ENCODE measurements at regions not wholly inside any gene's neighbourhood (a gene's known extent, or its start where the extent isn't known, plus 50 kb on each side); places are given as distances from the start of the nearest gene placed in this dataset.

GRCh38 chr7:106552645-106553445 is 108.1 kb downstream of the CCDC71L start:
- no peaks in the 10 kb centered on the region for H3K36me3 ChIP-seq (ENCODE audit: control insufficient read depth, insufficient read depth, low read length)
- H3K27me3 ChIP-seq (ENCODE audit: control insufficient read depth, insufficient read depth, low read length), result no peaks in the 10 kb centered on the region
- H3K9me3 ChIP-seq (ENCODE audit: control insufficient read depth, low read length), result no peaks in the 10 kb centered on the region
- no peaks in the 10 kb centered on the region for H3K4me1 ChIP-seq (ENCODE audit: control insufficient read depth, insufficient read depth, low read length)
- no peak overlapping the region for H3K4me3 ChIP-seq (ENCODE audit: low read length)
- H3K9ac ChIP-seq (ENCODE audit: low read length), result no peak overlapping the region

GRCh38 chr7:106551936-106552335 is 109.0 kb downstream of the CCDC71L start:
- Histone ChIP-seq H3K4me3 (ENCODE audit: low read length) (no peak overlapping the region), H3K9me3 (ENCODE audit: control insufficient read depth, low read length) (no peaks in the 10 kb centered on the region), H3K27me3 (ENCODE audit: control insufficient read depth, insufficient read depth, low read length) (no peaks in the 10 kb centered on the region), H3K9ac (ENCODE audit: low read length) (no peak overlapping the region), H3K36me3 (ENCODE audit: control insufficient read depth, insufficient read depth, low read length) (no peaks in the 10 kb centered on the region), H3K4me1 (ENCODE audit: control insufficient read depth, insufficient read depth, low read length) (no peaks in the 10 kb centered on the region)

GRCh38 chr7:106548491-106548890 is 112.5 kb downstream of the CCDC71L start:
- no peak overlapping the region for H3K4me3 ChIP-seq (ENCODE audit: low read length)
- H3K4me1 ChIP-seq (ENCODE audit: control insufficient read depth, insufficient read depth, low read length), result no peaks in the 10 kb centered on the region
- no peak overlapping the region for H3K9ac ChIP-seq (ENCODE audit: low read length)
- no peaks in the 10 kb centered on the region for H3K27me3 ChIP-seq (ENCODE audit: control insufficient read depth, insufficient read depth, low read length)
- H3K9me3 ChIP-seq (ENCODE audit: control insufficient read depth, low read length), result no peaks in the 10 kb centered on the region
- no peaks in the 10 kb centered on the region for H3K36me3 ChIP-seq (ENCODE audit: control insufficient read depth, insufficient read depth, low read length)

- Histone ChIP-seq H3K9me3 (ENCODE audit: control insufficient read depth, low read length) (no peaks in the 10 kb centered on the region), H3K36me3 (ENCODE audit: control insufficient read depth, insufficient read depth, low read length) (no peaks in the 10 kb centered on the region), H3K9ac (ENCODE audit: low read length) (no peak overlapping the region), H3K4me1 (ENCODE audit: control insufficient read depth, insufficient read depth, low read length) (no peaks in the 10 kb centered on the region), H3K27me3 (ENCODE audit: control insufficient read depth, insufficient read depth, low read length) (no peaks in the 10 kb centered on the region), H3K4me3 (ENCODE audit: low read length) (no peak overlapping the region)
These were observed 115.7 kb downstream of the CCDC71L start for GRCh38 chr7:106545275-106545674.

- no peaks in the 10 kb centered on the region for H3K4me1 ChIP-seq (ENCODE audit: control insufficient read depth, insufficient read depth, low read length)
- H3K27me3 ChIP-seq (ENCODE audit: control insufficient read depth, insufficient read depth, low read length), result no peaks in the 10 kb centered on the region
- no peak overlapping the region for H3K4me3 ChIP-seq (ENCODE audit: low read length)
- no peaks in the 10 kb centered on the region for H3K9me3 ChIP-seq (ENCODE audit: control insufficient read depth, low read length)
- no peak overlapping the region for H3K9ac ChIP-seq (ENCODE audit: low read length)
- H3K36me3 ChIP-seq (ENCODE audit: control insufficient read depth, insufficient read depth, low read length), result no peaks in the 10 kb centered on the region
These were observed 117.7 kb downstream of the CCDC71L start for GRCh38 chr7:106543221-106543757.

GRCh38 chr7:106542550-106543220 is 118.3 kb downstream of the CCDC71L start:
- H3K9me3 ChIP-seq (ENCODE audit: control insufficient read depth, low read length), result no peaks in the 10 kb centered on the region
- no peak overlapping the region for H3K9ac ChIP-seq (ENCODE audit: low read length)

GRCh38 chr7:106538638-106539037 is 122.3 kb downstream of the CCDC71L start:
- H3K9me3 ChIP-seq (ENCODE audit: control insufficient read depth, low read length), result no peaks in the 10 kb centered on the region
- no peaks in the 10 kb centered on the region for H3K27me3 ChIP-seq (ENCODE audit: control insufficient read depth, insufficient read depth, low read length)
- H3K4me3 ChIP-seq (ENCODE audit: low read length), result no peak overlapping the region
- no peaks in the 10 kb centered on the region for H3K36me3 ChIP-seq (ENCODE audit: control insufficient read depth, insufficient read depth, low read length)
- H3K9ac ChIP-seq (ENCODE audit: low read length), result no peak overlapping the region
- H3K4me1 ChIP-seq (ENCODE audit: control insufficient read depth, insufficient read depth, low read length), result no peaks in the 10 kb centered on the region

More at GRCh38 chr7:106542550-106543220, 118.3 kb downstream of the CCDC71L start:
- no peaks in the 10 kb centered on the region for H3K4me1 ChIP-seq (ENCODE audit: control insufficient read depth, insufficient read depth, low read length)
- H3K4me3 ChIP-seq (ENCODE audit: low read length), result no peak overlapping the region
- no peaks in the 10 kb centered on the region for H3K36me3 ChIP-seq (ENCODE audit: control insufficient read depth, insufficient read depth, low read length)
- H3K27me3 ChIP-seq (ENCODE audit: control insufficient read depth, insufficient read depth, low read length), result no peaks in the 10 kb centered on the region

- Histone ChIP-seq H3K27me3 (ENCODE audit: control insufficient read depth, insufficient read depth, low read length) (no peaks in the 10 kb centered on the region), H3K36me3 (ENCODE audit: control insufficient read depth, insufficient read depth, low read length) (no peaks in the 10 kb centered on the region), H3K9ac (ENCODE audit: low read length) (no peak overlapping the region), H3K4me3 (ENCODE audit: low read length) (no peak overlapping the region), H3K9me3 (ENCODE audit: control insufficient read depth, low read length) (no peaks in the 10 kb centered on the region), H3K4me1 (ENCODE audit: control insufficient read depth, insufficient read depth, low read length) (no peaks in the 10 kb centered on the region)
These were observed 123.8 kb downstream of the CCDC71L start for GRCh38 chr7:106537119-106537518.

- Histone ChIP-seq H3K4me1 (ENCODE audit: control insufficient read depth, insufficient read depth, low read length) (no peaks in the 10 kb centered on the region), H3K9me3 (ENCODE audit: control insufficient read depth, low read length) (no peaks in the 10 kb centered on the region), H3K27me3 (ENCODE audit: control insufficient read depth, insufficient read depth, low read length) (no peaks in the 10 kb centered on the region), H3K36me3 (ENCODE audit: control insufficient read depth, insufficient read depth, low read length) (no peaks in the 10 kb centered on the region), H3K4me3 (ENCODE audit: low read length) (no peak overlapping the region), H3K9ac (ENCODE audit: low read length) (no peak overlapping the region)
These were observed 124.9 kb downstream of the CCDC71L start for GRCh38 chr7:106536079-106536478.

GRCh38 chr7:106535234-106535932 is 125.6 kb downstream of the CCDC71L start:
- no peak overlapping the region for H3K4me3 ChIP-seq (ENCODE audit: low read length)
- H3K4me1 ChIP-seq (ENCODE audit: control insufficient read depth, insufficient read depth, low read length), result no peaks in the 10 kb centered on the region
- no peaks in the 10 kb centered on the region for H3K36me3 ChIP-seq (ENCODE audit: control insufficient read depth, insufficient read depth, low read length)
- no peaks in the 10 kb centered on the region for H3K9me3 ChIP-seq (ENCODE audit: control insufficient read depth, low read length)
- no peak overlapping the region for H3K9ac ChIP-seq (ENCODE audit: low read length)
- no peaks in the 10 kb centered on the region for H3K27me3 ChIP-seq (ENCODE audit: control insufficient read depth, insufficient read depth, low read length)

- Histone ChIP-seq H3K9me3 (ENCODE audit: control insufficient read depth, low read length) (no peaks in the 10 kb centered on the region), H3K4me1 (ENCODE audit: control insufficient read depth, insufficient read depth, low read length) (no peaks in the 10 kb centered on the region), H3K27me3 (ENCODE audit: control insufficient read depth, insufficient read depth, low read length) (no peaks in the 10 kb centered on the region), H3K4me3 (ENCODE audit: low read length) (no peak overlapping the region), H3K9ac (ENCODE audit: low read length) (no peak overlapping the region), H3K36me3 (ENCODE audit: control insufficient read depth, insufficient read depth, low read length) (no peaks in the 10 kb centered on the region)
These were observed 126.6 kb downstream of the CCDC71L start for GRCh38 chr7:106534271-106534846.

Measured in mucosa of stomach (tissue), 1 donor.